Neural crest cell (in vitro differentiated cells): ENCODE measurements at regions not wholly inside any gene's neighbourhood (a gene's known extent, or its start where the extent isn't known, plus 50 kb on each side); places are given as distances from the start of the nearest gene placed in this dataset.

Experiments
- DNase-seq: peaks from one replicate; pipeline ENCODE4 v3.0.0; 2021; ENCODE audit warnings: low read depth, mixed read lengths, low spot score
- H3K27ac Mint-ChIP-seq: one replicate; pipeline ENCODE4 v1.8.0; 2021; ENCODE audit warnings: mild to moderate bottlenecking, mixed read lengths; ENCODE audit not compliant: unreplicated experiment
- H3K27me3 Mint-ChIP-seq: 2 replicates; pipeline ENCODE4 v1.8.0; 2021; ENCODE audit warnings: low read depth, mild to moderate bottlenecking, mixed read lengths
- H3K36me3 Mint-ChIP-seq: 2 replicates; pipeline ENCODE4 v1.8.0; 2021; ENCODE audit warnings: low read depth, mild to moderate bottlenecking, mixed read lengths
- H3K4me1 Mint-ChIP-seq: 2 replicates; pipeline ENCODE4 v1.8.0; 2021; ENCODE audit warnings: mixed read lengths
- H3K4me3 Mint-ChIP-seq: one replicate; pipeline ENCODE4 v1.8.0; 2021; ENCODE audit warnings: mild to moderate bottlenecking, mixed read lengths
- H3K9me3 Mint-ChIP-seq: 2 replicates; pipeline ENCODE4 v1.8.0; 2021; ENCODE audit warnings: mixed read lengths
- TF ChIP-seq, protein P1 (sequence below): fragments of 200-600 bp; sonication (generic); conservative IDR thresholded peaks from 2 replicates; pipeline ENCODE4 v1.5.0; 2021; ENCODE audit warnings: antibody characterized with exemption, mild to moderate bottlenecking

DNA sequence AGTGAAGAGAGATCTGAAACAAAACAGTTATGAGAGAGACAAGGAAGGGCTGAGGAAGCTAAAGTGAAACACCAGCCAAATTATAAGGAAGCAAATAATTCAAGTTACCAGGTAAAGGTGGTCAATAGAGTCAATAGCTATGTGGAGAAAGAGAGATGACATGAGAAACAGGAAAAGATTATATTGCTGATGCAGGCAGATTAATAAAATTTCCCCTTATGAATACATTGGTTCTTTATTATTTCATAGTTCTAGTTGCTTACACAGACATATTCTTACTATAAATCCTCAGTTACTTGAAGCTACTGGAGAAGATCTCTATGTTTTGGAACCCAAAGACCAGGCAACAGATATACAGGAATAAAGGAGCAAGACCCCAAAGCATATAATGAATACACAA is 273.7 kb upstream of the CTSO start:
- no peak for DNase-seq
- Mint-ChIP-seq H3K36me3 (no peaks in the 10 kb centered on the region), H3K4me1 (no peaks in the 10 kb centered on the region), H3K27me3 (no peaks in the 10 kb centered on the region), H3K27ac (no peak overlapping the region), H3K9me3 (no peaks in the 10 kb centered on the region), H3K4me3 (no peak overlapping the region)
- TF ChIP-seq, protein P1, sequence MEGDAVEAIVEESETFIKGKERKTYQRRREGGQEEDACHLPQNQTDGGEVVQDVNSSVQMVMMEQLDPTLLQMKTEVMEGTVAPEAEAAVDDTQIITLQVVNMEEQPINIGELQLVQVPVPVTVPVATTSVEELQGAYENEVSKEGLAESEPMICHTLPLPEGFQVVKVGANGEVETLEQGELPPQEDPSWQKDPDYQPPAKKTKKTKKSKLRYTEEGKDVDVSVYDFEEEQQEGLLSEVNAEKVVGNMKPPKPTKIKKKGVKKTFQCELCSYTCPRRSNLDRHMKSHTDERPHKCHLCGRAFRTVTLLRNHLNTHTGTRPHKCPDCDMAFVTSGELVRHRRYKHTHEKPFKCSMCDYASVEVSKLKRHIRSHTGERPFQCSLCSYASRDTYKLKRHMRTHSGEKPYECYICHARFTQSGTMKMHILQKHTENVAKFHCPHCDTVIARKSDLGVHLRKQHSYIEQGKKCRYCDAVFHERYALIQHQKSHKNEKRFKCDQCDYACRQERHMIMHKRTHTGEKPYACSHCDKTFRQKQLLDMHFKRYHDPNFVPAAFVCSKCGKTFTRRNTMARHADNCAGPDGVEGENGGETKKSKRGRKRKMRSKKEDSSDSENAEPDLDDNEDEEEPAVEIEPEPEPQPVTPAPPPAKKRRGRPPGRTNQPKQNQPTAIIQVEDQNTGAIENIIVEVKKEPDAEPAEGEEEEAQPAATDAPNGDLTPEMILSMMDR, result no peak

DNA sequence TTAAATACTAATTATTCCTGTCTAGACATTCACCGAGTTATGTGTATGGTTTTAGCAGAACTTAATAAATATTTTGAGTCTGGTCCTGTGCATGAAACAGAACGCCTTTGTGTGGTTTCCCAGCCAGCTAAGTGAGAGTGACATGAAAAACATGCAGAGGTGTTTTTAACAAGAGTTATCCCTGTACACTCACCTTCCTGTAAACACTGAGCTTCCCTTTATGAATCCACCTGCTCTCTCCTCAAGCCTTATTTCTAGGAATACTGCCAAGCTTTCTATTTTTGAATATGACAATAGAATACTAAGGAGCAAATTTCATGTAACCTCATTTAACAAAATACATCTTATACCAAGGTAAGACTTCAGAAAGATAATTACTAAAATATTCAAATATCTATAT is 270.3 kb upstream of the CTSO start:
- no peak overlapping the region for H3K27ac Mint-ChIP-seq
- TF ChIP-seq, protein P1, result no peak
- H3K36me3 Mint-ChIP-seq, result peaks cover 6% of the 10 kb centered on the region
- peaks cover 5% of the 10 kb centered on the region for H3K9me3 Mint-ChIP-seq
- H3K4me1 Mint-ChIP-seq, result no peaks in the 10 kb centered on the region
- no peak overlapping the region for H3K4me3 Mint-ChIP-seq
- no peaks in the 10 kb centered on the region for H3K27me3 Mint-ChIP-seq
- no peak for DNase-seq

DNA sequence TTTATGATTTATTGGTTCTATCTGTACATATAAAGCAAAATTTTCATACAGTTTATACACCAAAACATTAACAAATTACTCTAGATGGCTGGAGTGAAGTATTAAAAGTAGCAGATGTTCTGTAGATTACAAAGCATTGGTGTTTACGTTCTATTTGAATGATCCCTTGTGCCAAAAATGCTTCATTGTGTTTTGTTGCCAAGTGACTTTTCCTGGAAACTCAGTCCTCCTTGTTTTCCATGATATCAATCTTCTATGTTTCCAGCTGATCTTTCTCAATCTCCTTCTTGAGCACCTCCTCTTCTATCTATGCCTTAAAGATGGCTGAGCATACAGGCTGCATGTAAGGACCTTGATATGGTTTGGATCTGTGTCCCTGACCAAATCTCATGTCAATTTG is 263.6 kb upstream of the CTSO start:
- Mint-ChIP-seq H3K27me3 (no peaks in the 10 kb centered on the region), H3K4me1 (no peaks in the 10 kb centered on the region), H3K9me3 (peaks cover 16% of the 10 kb centered on the region), H3K27ac (no peak overlapping the region), H3K36me3 (peaks cover 8% of the 10 kb centered on the region), H3K4me3 (no peak overlapping the region)
- TF ChIP-seq, protein P1, result no peak
- DNase-seq, result no peak

DNA sequence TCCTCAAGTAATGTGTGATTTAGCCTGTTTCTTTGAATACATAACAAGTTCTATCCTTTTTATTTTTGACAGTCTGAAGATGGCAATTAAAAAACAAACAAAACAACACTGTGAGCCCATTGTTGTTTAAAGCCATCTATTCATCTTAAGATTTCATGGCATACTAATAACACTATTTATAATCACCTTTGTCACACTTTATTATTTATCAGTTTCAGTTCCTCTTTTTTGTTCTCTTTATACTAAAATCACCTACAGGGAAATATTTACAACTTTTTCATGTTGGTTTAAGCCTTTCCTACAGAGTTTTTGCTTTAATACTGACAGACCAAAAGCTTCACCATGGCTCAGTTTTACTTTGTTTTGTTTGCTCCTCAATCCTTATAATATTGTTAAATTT is 247.4 kb upstream of the CTSO start:
- no peak overlapping the region for H3K4me3 Mint-ChIP-seq

DNA sequence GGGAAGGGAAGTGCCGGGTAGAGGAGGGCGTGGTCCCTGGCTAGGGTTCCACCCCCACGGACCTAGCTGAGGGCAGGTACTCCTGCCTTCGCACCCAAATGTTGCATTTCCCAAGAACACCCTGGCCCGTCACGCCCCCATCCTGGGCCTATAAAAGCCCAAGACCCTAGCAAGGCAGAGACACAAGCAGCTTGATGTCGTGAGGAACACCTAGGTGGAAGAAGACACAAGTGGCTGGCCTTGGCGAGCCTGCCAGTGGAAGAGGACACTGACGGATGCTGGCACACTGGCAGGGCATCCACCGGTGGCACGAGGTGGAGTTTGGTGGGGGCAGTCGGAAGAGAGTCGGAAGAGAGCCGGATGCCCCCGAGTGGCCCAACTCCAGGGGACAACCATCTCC is 244.8 kb upstream of the CTSO start:
- H3K27me3 Mint-ChIP-seq, result no peaks in the 10 kb centered on the region
- no peak overlapping the region for H3K4me3 Mint-ChIP-seq
- H3K36me3 Mint-ChIP-seq, result no peaks in the 10 kb centered on the region
- no peaks in the 10 kb centered on the region for H3K4me1 Mint-ChIP-seq
- no peak for DNase-seq
- TF ChIP-seq, protein P1, result no peak
- H3K27ac Mint-ChIP-seq, result no peak overlapping the region
- H3K9me3 Mint-ChIP-seq, result no peaks in the 10 kb centered on the region

More for the DNA sequence above, 247.4 kb upstream of the CTSO start:
- TF ChIP-seq, protein P1, result no peak
- Mint-ChIP-seq H3K4me1 (no peaks in the 10 kb centered on the region), H3K9me3 (no peaks in the 10 kb centered on the region), H3K36me3 (no peaks in the 10 kb centered on the region), H3K27ac (no peak overlapping the region), H3K27me3 (no peaks in the 10 kb centered on the region)
- no peak for DNase-seq

DNA sequence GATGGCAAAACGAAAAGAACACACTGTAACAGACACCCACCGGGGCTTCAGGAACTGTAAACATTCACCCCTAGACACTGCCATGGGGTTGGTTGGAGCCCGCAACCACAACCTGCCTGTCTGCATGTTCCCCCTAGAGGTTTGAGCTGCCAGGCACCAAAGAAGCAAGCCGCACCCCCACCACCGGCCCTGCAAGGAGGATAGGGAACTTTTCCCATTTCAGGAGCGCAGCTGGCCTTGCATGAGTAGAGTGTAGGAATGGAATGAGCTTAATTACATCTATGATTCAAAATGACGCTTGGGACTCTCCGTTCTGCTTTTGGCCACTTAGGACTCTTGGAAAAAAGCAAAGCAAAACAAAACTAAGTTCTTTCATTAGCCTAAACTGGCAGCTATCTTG is 243.6 kb upstream of the CTSO start:
- no peak for DNase-seq
- TF ChIP-seq, protein P1, result no peak
- Mint-ChIP-seq H3K9me3 (no peaks in the 10 kb centered on the region), H3K27ac (no peak overlapping the region), H3K27me3 (no peaks in the 10 kb centered on the region), H3K36me3 (no peaks in the 10 kb centered on the region), H3K4me1 (peaks cover 4% of the 10 kb centered on the region), H3K4me3 (no peak overlapping the region)
